Adrenal gland (tissue), 9 donors: ENCODE measurements at regions not wholly inside any gene's neighbourhood (a gene's known extent, or its start where the extent isn't known, plus 50 kb on each side); places are given as distances from the start of the nearest gene placed in this dataset.

Experiments
- DNase-seq, 7 donors: peaks; one replicate each; pipeline ENCODE4 v3.0.0-alpha.2; 2019 to 2020
- H3K27ac ChIP-seq, 5 donors: fragments of 200-600 bp; sonication (generic) in 4 of 5; 1 replicate in 3 of 5; 2 replicates in 2 of 5; pipeline versions ENCODE4 v1.5.1 to v1.8.0; 2016 to 2020; ENCODE audit warnings: mild to moderate bottlenecking in 1 of 5
- H3K27me3 ChIP-seq: fragments of 200-600 bp; 2 replicates; pipeline ENCODE4 v1.8.0; 2021
- H3K36me3 ChIP-seq, 2 donors: fragments of 200-600 bp; replicated peaks in 1 of 2; 1 replicate in 1 of 2; 2 replicates in 1 of 2; pipeline versions ENCODE4 v1.5.1 to v1.8.0; 2018 to 2022
- H3K4me1 ChIP-seq, 2 donors: fragments of 200-600 bp; replicated peaks in 1 of 2; 1 replicate in 1 of 2; 2 replicates in 1 of 2; pipeline versions ENCODE4 v1.5.1 to v1.8.0; 2018 to 2021
- H3K4me3 ChIP-seq, 4 donors: fragments of 200-600 bp; sonication (generic) in 3 of 4; one replicate each; pipeline ENCODE4 v1.5.1; 2016 to 2018
- H3K9me3 ChIP-seq, 3 donors: fragments of 200-600 bp; sonication (generic) in 1 of 3; replicated peaks in 1 of 3; 1 replicate in 2 of 3; 2 replicates in 1 of 3; pipeline versions ENCODE4 v1.5.1 to v1.8.0; 2016 to 2021
- CTCF ChIP-seq, 6 experiments: fragments of 450-650 bp in 4 of 6; fragments of 200-600 bp in 2 of 6; sonication (generic) in 1 of 6; IDR thresholded peaks; 1 replicate in 5 of 6; 2 replicates in 1 of 6; pipeline versions ENCODE4 v1.5.1 to v1.8.0; 2016 to 2021; ENCODE audit warnings: antibody characterized with exemption in 6 of 6, mild to moderate bottlenecking in 2 of 6, moderate library complexity in 1 of 6
- POLR2A ChIP-seq, 2 donors: fragments of 450-650 bp; IDR thresholded peaks; one replicate each; pipeline ENCODE4 v1.6.1; 2017; ENCODE audit warnings: antibody characterized with exemption in 2 of 2, mild to moderate bottlenecking in 2 of 2, moderate library complexity in 1 of 2
- WGBS, 4 donors: extraction: QIAGEN DNeasy Blood & Tissue Kit in 2 of 4; methylation state at CpG; one replicate each; pipeline versions ENCODE4 v1.1.5 to v1.1.7; 2013 to 2017; 5-methylcytosine and 5-hydroxymethylcytosine counted together
- intact Hi-C, 2 donors: fragments of 100-400 bp; cut with DNase I; formaldehyde crosslinking; loops; one replicate each; pipeline versions ENCODE4 v1.14.1 to v1.15.0; 2022 to 2023
- donor health status: healthy with polysubstance abuse.
- donor health status: Bipolar disorder and iron deficiency.
- donor health status: DM: yes; HTN: yes; CAD: no.
- donor health status: DM: no; HTN: no; CAD: no.
- donor health status: DM: no; HTN: no; CAD: no.

- Histone ChIP-seq H3K4me1 (no peaks in the 10 kb centered on the region), H3K4me3 (no peak overlapping the region), H3K36me3 (no peaks in the 10 kb centered on the region), H3K9me3 (no peaks in the 10 kb centered on the region), H3K27ac (no peak overlapping the region), H3K27me3 (peaks cover 8% of the 10 kb centered on the region)
- WGBS, 4 donors: 84 to 91% (median 88%) methylated on average over 4 of the region's 4 CpGs
- no peak for DNase-seq
- intact Hi-C loops: no loop called here
- TF ChIP-seq CTCF (IDR thresholded peaks at IDR 0.05) (no peak), POLR2A (IDR thresholded peaks at IDR 0.05) (no peak)
These were observed 293.3 kb upstream of the SYT4 start for GRCh38 chr18:43570593-43570992.

DNA sequence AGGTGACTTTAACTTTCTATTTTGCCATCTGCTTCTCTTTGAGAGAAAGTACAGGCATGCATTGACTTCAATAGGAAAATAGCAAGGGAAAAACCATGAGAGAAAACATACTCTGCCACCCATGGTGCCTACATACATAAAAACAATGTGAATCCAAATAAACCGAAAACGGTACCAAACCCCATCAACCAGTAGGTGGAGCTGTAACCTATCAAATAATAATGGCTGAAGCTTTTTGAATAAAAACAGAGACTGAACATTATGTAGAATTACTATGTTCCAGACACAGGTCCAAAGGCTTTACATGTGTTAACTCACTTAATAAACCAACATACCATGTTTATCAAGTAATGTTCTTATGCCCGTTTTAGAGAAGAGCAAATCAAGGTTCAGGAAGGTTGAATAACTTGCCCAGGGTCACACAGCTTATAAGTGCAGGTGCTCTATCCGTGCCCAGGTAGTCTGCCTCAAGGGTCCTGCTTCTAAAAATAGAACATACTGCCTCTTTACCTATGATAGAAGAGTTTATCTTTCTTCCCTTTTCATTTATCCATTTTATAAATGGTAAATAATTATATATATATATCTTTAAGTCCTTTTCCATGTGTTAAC is 293.9 kb upstream of the SYT4 start:
- H3K4me3 ChIP-seq: no peak overlapping the region
- 24 to 28% (median 25%) methylated on average over 4 of the region's 4 CpGs for WGBS, 4 donors
- H3K4me1 ChIP-seq: no peaks in the 10 kb centered on the region
- H3K27me3 ChIP-seq: peaks cover 8% of the 10 kb centered on the region
- no peaks in the 10 kb centered on the region for H3K9me3 ChIP-seq
- intact Hi-C loops: no loop called here
- DNase-seq: peak in 4 of 7 donors; percentile 38 to 68 (median 60)
- no peak for TF ChIP-seq POLR2A (IDR thresholded peaks at IDR 0.05)
- TF ChIP-seq CTCF (IDR thresholded peaks at IDR 0.05): peak; percentile 70 to 82 (median 74)
- no peaks in the 10 kb centered on the region for H3K36me3 ChIP-seq
- no peak overlapping the region for H3K27ac ChIP-seq

DNA sequence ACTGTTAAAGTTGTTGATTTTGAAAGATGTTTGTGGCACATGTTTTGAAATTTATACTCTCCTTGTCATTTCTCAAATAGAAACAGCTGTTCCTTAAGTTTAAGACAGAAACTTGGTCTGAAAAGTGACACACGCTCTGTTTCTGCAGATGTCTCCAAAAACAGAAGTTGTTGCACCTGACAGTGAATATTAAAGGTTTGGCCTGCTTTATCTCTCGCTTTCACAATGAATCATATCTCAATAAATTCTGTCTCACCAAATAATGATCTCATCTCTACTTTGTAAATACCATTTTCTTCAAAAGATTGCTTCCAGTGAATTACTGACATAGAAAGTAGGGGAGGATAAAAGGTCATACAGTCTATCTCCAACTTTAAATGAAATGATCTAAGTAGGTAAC is 294.9 kb upstream of the SYT4 start:
- Histone ChIP-seq H3K9me3 (no peaks in the 10 kb centered on the region), H3K36me3 (no peaks in the 10 kb centered on the region), H3K4me1 (no peaks in the 10 kb centered on the region), H3K27me3 (peaks cover 8% of the 10 kb centered on the region), H3K4me3 (no peak overlapping the region), H3K27ac (no peak overlapping the region)
- WGBS, 4 donors: 47 to 71% (median 57%) methylated on average over 2 of the region's 2 CpGs
- intact Hi-C loops: no loop called here
- no peak for TF ChIP-seq POLR2A (IDR thresholded peaks at IDR 0.05)
- TF ChIP-seq CTCF (IDR thresholded peaks at IDR 0.05): no peak
- DNase-seq: no peak

DNA sequence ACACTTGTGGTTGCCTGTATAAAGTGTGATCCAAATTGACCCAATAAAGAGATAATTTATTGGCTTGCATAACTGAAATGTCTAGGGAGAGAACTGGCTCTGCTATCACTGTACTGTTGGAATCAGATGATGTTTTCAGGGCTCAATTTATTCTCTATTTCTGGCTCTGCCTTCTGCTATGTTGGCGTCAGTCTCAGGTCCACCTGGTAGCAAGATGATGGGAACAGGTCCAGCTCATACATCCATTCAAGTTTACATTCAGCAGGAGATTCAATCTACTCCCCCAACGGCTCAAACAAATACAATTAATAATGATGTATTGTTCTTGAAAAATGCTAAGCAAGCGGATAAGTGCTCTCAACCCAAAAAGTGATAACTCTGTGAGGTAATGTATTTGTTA is 297.7 kb upstream of the SYT4 start:
- Histone ChIP-seq H3K36me3 (no peaks in the 10 kb centered on the region), H3K27ac (no peak overlapping the region), H3K9me3 (no peaks in the 10 kb centered on the region), H3K4me1 (no peaks in the 10 kb centered on the region), H3K27me3 (no peaks in the 10 kb centered on the region), H3K4me3 (no peak overlapping the region)
- intact Hi-C loops: no loop called here
- WGBS, 4 donors: 52 to 66% (median 61%) methylated on average over 3 of the region's 3 CpGs
- no peak for DNase-seq
- TF ChIP-seq POLR2A (IDR thresholded peaks at IDR 0.05) (no peak), CTCF (IDR thresholded peaks at IDR 0.05) (no peak)
